ENCODE measurements at regions not wholly inside any gene's neighbourhood (a gene's known extent, or its start where the extent isn't known, plus 50 kb on each side); places are given as distances from the start of the nearest gene placed in this dataset.

GRCh38 chr10:81248886-81249285 lies 626.1 kb upstream of the NRG3 start:
- CTCF ChIA-PET: no interaction called here
- Histone ChIP-seq H3K4me1 (ENCODE audit: control insufficient read depth, insufficient read depth, low read length) (no peaks in the 10 kb centered on the region), H3K27me3 (replicated peaks in 1 of 2; ENCODE audit: control insufficient read depth in 2 of 2, insufficient read depth in 2 of 2, low read length in 1 of 2) (no peaks in the 10 kb centered on the region), H3K36me3 (ENCODE audit: control insufficient read depth in 2 of 2, insufficient read depth in 2 of 2, low read length in 1 of 2) (no peaks in the 10 kb centered on the region), H3K4me2 (ENCODE audit: control insufficient read depth, insufficient read depth) (no peak overlapping the region), H3K79me2 (ENCODE audit: control insufficient read depth, insufficient read depth, low read length) (no peaks in the 10 kb centered on the region), H3K9me3 (replicated peaks; ENCODE audit: control insufficient read depth, insufficient read depth, low read length) (no peaks in the 10 kb centered on the region), H3K27ac (ENCODE audit: control insufficient read depth, insufficient read depth) (no peak overlapping the region), H4K20me1 (ENCODE audit: control insufficient read depth, insufficient read depth) (no peaks in the 10 kb centered on the region), H3K4me3 (no peak overlapping the region), H2AFZ (ENCODE audit: control insufficient read depth, low read depth, low read length) (no peak overlapping the region), H3K9ac (ENCODE audit: control insufficient read depth, insufficient read depth, low read length) (no peak overlapping the region)
- DNase-seq (ENCODE audit: low read depth, low spot score) (no peak), ATAC-seq (no peak), FAIRE-seq (no peak)
- SMC1A ChIA-PET (ENCODE audit: uncharacterized antibody, unreplicated experiment): no interaction called here
- RAD21 ChIA-PET (ENCODE audit: unreplicated experiment): no interaction called here
- in situ Hi-C loops (cut with MboI) (no loop called here), intact Hi-C loops (cut with micrococcal nuclease; ENCODE audit: unreplicated experiment) (no loop called here)
- no TSS peak for BruUV-seq (replicated peaks)
- POLR2A ChIA-PET: no interaction called here
- 47% methylated on average over 3 of the region's 3 CpGs for WGBS (ENCODE audit: insufficient coverage, insufficient replicate concordance, low lambda C conversion rate, missing lambda C conversion rate)
- TF ChIP-seq RELA (IDR thresholded peaks at IDR 0.05; ENCODE audit: borderline replicate concordance, partially characterized antibody): no peak
- TF ChIP-seq MXI1 (IDR thresholded peaks at IDR 0.05; ENCODE audit: low read depth, low read length): no peak
- TF ChIP-seq ZNF207 (IDR thresholded peaks at IDR 0.05; ENCODE audit: borderline replicate concordance): no peak
- TF ChIP-seq NFYA (IDR thresholded peaks at IDR 0.05; ENCODE audit: borderline replicate concordance, low read depth, low read length): no peak
- TF ChIP-seq SREBF2 (IDR thresholded peaks at IDR 0.05; ENCODE audit: low read length): no peak
- TF ChIP-seq RELB (IDR thresholded peaks at IDR 0.05; ENCODE audit: low read depth): no peak
- no peak for TF ChIP-seq TCF12 (IDR thresholded peaks at IDR 0.05; ENCODE audit: low read depth, low read length)
- no peak for TF ChIP-seq RCOR1 (conservative IDR thresholded peaks at IDR 0.05; ENCODE audit: low read depth, low read length)
- no peak for TF ChIP-seq RBBP5 (conservative IDR thresholded peaks at IDR 0.05)
- TF ChIP-seq ATF3 (IDR thresholded peaks at IDR 0.05; ENCODE audit: borderline replicate concordance, extremely low read depth, low read depth, low read length): no peak
- TF ChIP-seq HCFC1 (IDR thresholded peaks at IDR 0.05; ENCODE audit: low read length): no peak
- TF ChIP-seq EP300 (IDR thresholded peaks at IDR 0.05; ENCODE audit: borderline replicate concordance in 1 of 2, control insufficient read depth in 1 of 2, low read depth in 2 of 2, low read length in 2 of 2): no peak
- no peak for TF ChIP-seq ZBTB4 (CRISPR knock-in tag; IDR thresholded peaks at IDR 0.05)
- no peak for TF ChIP-seq ZNF217 (IDR thresholded peaks at IDR 0.05)
- TF ChIP-seq ZNF274 (IDR thresholded peaks at IDR 0.05; ENCODE audit: insufficient read depth, insufficient read length): no peak
- TF ChIP-seq SMAD5 (IDR thresholded peaks at IDR 0.05; ENCODE audit: low read depth): no peak
- no peak for TF ChIP-seq IRF3 (IDR thresholded peaks at IDR 0.05)
- TF ChIP-seq EZH2 (IDR thresholded peaks at IDR 0.05; ENCODE audit: borderline replicate concordance, control insufficient read depth, low read depth, low read length): no peak
